ENCODE measurements at regions not wholly inside any gene's neighbourhood (a gene's known extent, or its start where the extent isn't known, plus 50 kb on each side); places are given as distances from the start of the nearest gene placed in this dataset.

GRCh38 chr5:58188262-58188651 is 271.6 kb downstream of the PLK2 start:
- TF ChIP-seq, protein P1, sequence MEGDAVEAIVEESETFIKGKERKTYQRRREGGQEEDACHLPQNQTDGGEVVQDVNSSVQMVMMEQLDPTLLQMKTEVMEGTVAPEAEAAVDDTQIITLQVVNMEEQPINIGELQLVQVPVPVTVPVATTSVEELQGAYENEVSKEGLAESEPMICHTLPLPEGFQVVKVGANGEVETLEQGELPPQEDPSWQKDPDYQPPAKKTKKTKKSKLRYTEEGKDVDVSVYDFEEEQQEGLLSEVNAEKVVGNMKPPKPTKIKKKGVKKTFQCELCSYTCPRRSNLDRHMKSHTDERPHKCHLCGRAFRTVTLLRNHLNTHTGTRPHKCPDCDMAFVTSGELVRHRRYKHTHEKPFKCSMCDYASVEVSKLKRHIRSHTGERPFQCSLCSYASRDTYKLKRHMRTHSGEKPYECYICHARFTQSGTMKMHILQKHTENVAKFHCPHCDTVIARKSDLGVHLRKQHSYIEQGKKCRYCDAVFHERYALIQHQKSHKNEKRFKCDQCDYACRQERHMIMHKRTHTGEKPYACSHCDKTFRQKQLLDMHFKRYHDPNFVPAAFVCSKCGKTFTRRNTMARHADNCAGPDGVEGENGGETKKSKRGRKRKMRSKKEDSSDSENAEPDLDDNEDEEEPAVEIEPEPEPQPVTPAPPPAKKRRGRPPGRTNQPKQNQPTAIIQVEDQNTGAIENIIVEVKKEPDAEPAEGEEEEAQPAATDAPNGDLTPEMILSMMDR (IDR thresholded peaks at IDR 0.05; ENCODE audit: low read depth, low read length, missing input control), result no peak
- no peak for TF ChIP-seq FOXA1 (IDR thresholded peaks at IDR 0.05)
- peak; percentile 21 to 23 for TF ChIP-seq RAD21 (IDR thresholded peaks at IDR 0.05)
- no peak for TF ChIP-seq JUND (IDR thresholded peaks at IDR 0.05)
- no peak for TF ChIP-seq EGR1 (IDR thresholded peaks at IDR 0.05; ENCODE audit: low read depth in 2 of 2)
- TF ChIP-seq YY1 (IDR thresholded peaks at IDR 0.05), result no peak
- TF ChIP-seq GABPA (IDR thresholded peaks at IDR 0.05 in 1 of 2, conservative IDR thresholded peaks at IDR 0.05 in 1 of 2), result no peak
- peak; percentile 7 to 11 for TF ChIP-seq HNF4A (conservative IDR thresholded peaks at IDR 0.05)
- no peak for TF ChIP-seq TAF1 (conservative IDR thresholded peaks at IDR 0.05)
- no peak for TF ChIP-seq NR2F2 (IDR thresholded peaks at IDR 0.05)
- TF ChIP-seq, protein P2, sequence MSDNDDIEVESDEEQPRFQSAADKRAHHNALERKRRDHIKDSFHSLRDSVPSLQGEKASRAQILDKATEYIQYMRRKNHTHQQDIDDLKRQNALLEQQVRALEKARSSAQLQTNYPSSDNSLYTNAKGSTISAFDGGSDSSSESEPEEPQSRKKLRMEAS (IDR thresholded peaks at IDR 0.05), result no peak
- no peak for TF ChIP-seq SP1 (IDR thresholded peaks at IDR 0.05)
- TF ChIP-seq, protein P3, sequence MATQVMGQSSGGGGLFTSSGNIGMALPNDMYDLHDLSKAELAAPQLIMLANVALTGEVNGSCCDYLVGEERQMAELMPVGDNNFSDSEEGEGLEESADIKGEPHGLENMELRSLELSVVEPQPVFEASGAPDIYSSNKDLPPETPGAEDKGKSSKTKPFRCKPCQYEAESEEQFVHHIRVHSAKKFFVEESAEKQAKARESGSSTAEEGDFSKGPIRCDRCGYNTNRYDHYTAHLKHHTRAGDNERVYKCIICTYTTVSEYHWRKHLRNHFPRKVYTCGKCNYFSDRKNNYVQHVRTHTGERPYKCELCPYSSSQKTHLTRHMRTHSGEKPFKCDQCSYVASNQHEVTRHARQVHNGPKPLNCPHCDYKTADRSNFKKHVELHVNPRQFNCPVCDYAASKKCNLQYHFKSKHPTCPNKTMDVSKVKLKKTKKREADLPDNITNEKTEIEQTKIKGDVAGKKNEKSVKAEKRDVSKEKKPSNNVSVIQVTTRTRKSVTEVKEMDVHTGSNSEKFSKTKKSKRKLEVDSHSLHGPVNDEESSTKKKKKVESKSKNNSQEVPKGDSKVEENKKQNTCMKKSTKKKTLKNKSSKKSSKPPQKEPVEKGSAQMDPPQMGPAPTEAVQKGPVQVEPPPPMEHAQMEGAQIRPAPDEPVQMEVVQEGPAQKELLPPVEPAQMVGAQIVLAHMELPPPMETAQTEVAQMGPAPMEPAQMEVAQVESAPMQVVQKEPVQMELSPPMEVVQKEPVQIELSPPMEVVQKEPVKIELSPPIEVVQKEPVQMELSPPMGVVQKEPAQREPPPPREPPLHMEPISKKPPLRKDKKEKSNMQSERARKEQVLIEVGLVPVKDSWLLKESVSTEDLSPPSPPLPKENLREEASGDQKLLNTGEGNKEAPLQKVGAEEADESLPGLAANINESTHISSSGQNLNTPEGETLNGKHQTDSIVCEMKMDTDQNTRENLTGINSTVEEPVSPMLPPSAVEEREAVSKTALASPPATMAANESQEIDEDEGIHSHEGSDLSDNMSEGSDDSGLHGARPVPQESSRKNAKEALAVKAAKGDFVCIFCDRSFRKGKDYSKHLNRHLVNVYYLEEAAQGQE (IDR thresholded peaks at IDR 0.05), result no peak
- TF ChIP-seq, protein P4, sequence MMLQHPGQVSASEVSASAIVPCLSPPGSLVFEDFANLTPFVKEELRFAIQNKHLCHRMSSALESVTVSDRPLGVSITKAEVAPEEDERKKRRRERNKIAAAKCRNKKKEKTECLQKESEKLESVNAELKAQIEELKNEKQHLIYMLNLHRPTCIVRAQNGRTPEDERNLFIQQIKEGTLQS (IDR thresholded peaks at IDR 0.05), result no peak

Measured in liver (tissue), 3 donors.